Esophagus squamous epithelium (tissue), 4 donors: ENCODE measurements at regions not wholly inside any gene's neighbourhood (a gene's known extent, or its start where the extent isn't known, plus 50 kb on each side); places are given as distances from the start of the nearest gene placed in this dataset.

Source experiments
- POLR2A ChIP-seq, 4 donors: fragments of 450-650 bp; IDR thresholded peaks; one replicate each; pipeline ENCODE4 v1.6.1; 2017; ENCODE audit warnings: antibody characterized with exemption in 4 of 4, mild to moderate bottlenecking in 4 of 4, moderate library complexity in 3 of 4
- TF ChIP-seq, protein P1 (sequence below), 6 experiments: fragments of 450-650 bp in 4 of 6; fragments of 200-600 bp in 2 of 6; sonication (generic) in 2 of 6; IDR thresholded peaks; one replicate each; pipeline ENCODE4 v1.5.1; 2016 to 2019; ENCODE audit warnings: antibody characterized with exemption in 6 of 6, mild to moderate bottlenecking in 4 of 6, moderate library complexity in 4 of 6

- TF ChIP-seq, protein P1, sequence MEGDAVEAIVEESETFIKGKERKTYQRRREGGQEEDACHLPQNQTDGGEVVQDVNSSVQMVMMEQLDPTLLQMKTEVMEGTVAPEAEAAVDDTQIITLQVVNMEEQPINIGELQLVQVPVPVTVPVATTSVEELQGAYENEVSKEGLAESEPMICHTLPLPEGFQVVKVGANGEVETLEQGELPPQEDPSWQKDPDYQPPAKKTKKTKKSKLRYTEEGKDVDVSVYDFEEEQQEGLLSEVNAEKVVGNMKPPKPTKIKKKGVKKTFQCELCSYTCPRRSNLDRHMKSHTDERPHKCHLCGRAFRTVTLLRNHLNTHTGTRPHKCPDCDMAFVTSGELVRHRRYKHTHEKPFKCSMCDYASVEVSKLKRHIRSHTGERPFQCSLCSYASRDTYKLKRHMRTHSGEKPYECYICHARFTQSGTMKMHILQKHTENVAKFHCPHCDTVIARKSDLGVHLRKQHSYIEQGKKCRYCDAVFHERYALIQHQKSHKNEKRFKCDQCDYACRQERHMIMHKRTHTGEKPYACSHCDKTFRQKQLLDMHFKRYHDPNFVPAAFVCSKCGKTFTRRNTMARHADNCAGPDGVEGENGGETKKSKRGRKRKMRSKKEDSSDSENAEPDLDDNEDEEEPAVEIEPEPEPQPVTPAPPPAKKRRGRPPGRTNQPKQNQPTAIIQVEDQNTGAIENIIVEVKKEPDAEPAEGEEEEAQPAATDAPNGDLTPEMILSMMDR (IDR thresholded peaks at IDR 0.05): peak; percentile 68 to 98 (median 79)
- peak in 2 of 4 donors; percentile 64 to 76 for TF ChIP-seq POLR2A (IDR thresholded peaks at IDR 0.05)
Observed at GRCh38 chr9:40991741-40992471, 136.6 kb downstream of the FOXD4L6 start.
